Smooth muscle cell (in vitro differentiated cells): ENCODE measurements at regions not wholly inside any gene's neighbourhood (a gene's known extent, or its start where the extent isn't known, plus 50 kb on each side); places are given as distances from the start of the nearest gene placed in this dataset.

ENCODE experiments used
- DNase-seq: peaks from one replicate; lab custom pipeline; 2025; ENCODE audit not compliant: unreplicated experiment; lab: John Stamatoyannopoulos, UW
- H2AFZ ChIP-seq: fragments of 200-600 bp; sonication (generic); 2 replicates; pipeline ENCODE4 v1.6.0; 2016; ENCODE audit warnings: antibody characterized with exemption, low read depth, mild to moderate bottlenecking
- H3F3A ChIP-seq: fragments of 200-600 bp; sonication (generic); 2 replicates; pipeline ENCODE4 v1.6.0; 2017; ENCODE audit warnings: antibody characterized with exemption, low read depth
- H3K27ac ChIP-seq: fragments of 200-600 bp; sonication (generic); 2 replicates; pipeline ENCODE4 v1.5.1; 2016; ENCODE audit warnings: low read depth, mild to moderate bottlenecking
- H3K27me3 ChIP-seq: fragments of 200-600 bp; sonication (generic); 2 replicates; pipeline ENCODE4 v1.6.1; 2016; ENCODE audit warnings: low read depth, mild to moderate bottlenecking
- H3K36me3 ChIP-seq: fragments of 200-600 bp; sonication (generic); 2 replicates; pipeline ENCODE4 v1.5.1; 2016; ENCODE audit warnings: low read depth
- H3K4me1 ChIP-seq: fragments of 200-600 bp; sonication (generic); 2 replicates; pipeline ENCODE4 v1.5.1; 2016; ENCODE audit warnings: low read depth
- H3K4me2 ChIP-seq: fragments of 200-600 bp; sonication (generic); 2 replicates; pipeline ENCODE4 v1.6.0; 2016; ENCODE audit warnings: mild to moderate bottlenecking
- H3K4me3 ChIP-seq: fragments of 200-600 bp; sonication (generic); 2 replicates; pipeline ENCODE4 v1.5.1; 2016; ENCODE audit warnings: mild to moderate bottlenecking
- H3K79me2 ChIP-seq: fragments of 200-600 bp; sonication (generic); 2 replicates; pipeline ENCODE4 v1.6.0; 2016; ENCODE audit warnings: low read depth, mild to moderate bottlenecking
- H3K9ac ChIP-seq: fragments of 200-600 bp; sonication (generic); 2 replicates; pipeline ENCODE4 v1.6.0; 2016; ENCODE audit warnings: low read depth
- H3K9me3 ChIP-seq: fragments of 200-600 bp; sonication (generic); replicated peaks from 2 replicates; pipeline ENCODE4 v1.5.1; 2016; ENCODE audit warnings: low read depth
- H4K20me1 ChIP-seq: fragments of 200-600 bp; sonication (generic); 2 replicates; pipeline ENCODE4 v1.6.0; 2016; ENCODE audit warnings: low read depth
- CTCF ChIP-seq: fragments of 200-600 bp; sonication (generic); IDR thresholded peaks from 2 replicates; pipeline ENCODE4 v1.5.1; 2017; ENCODE audit warnings: borderline replicate concordance, mild to moderate bottlenecking, antibody characterized with exemption; ENCODE audit not compliant: insufficient read depth, poor library complexity, severe bottlenecking
- WGBS: methylation state at CpG from one replicate; pipeline ENCODE4 v1.1.7; 2016; ENCODE audit warnings: low lambda C conversion rate; 5-methylcytosine and 5-hydroxymethylcytosine counted together

GRCh38 chr11:111104185-111104584 lies 141.3 kb upstream of the POU2AF2 start:
- Histone ChIP-seq H3K9me3 (no peaks in the 10 kb centered on the region), H3K4me3 (no peak overlapping the region), H3K36me3 (no peaks in the 10 kb centered on the region), H3K27ac (no peak overlapping the region), H2AFZ (no peak overlapping the region), H3K79me2 (no peaks in the 10 kb centered on the region), H3K9ac (no peak overlapping the region), H3K27me3 (no peaks in the 10 kb centered on the region), H3F3A (no peaks in the 10 kb centered on the region), H3K4me1 (no peaks in the 10 kb centered on the region), H4K20me1 (no peaks in the 10 kb centered on the region), H3K4me2 (no peak overlapping the region)
- no peak for DNase-seq
- TF ChIP-seq CTCF = no peak

- Histone ChIP-seq H2AFZ (no peak overlapping the region), H3K36me3 (no peaks in the 10 kb centered on the region), H3K9ac (no peak overlapping the region), H3K9me3 (no peaks in the 10 kb centered on the region), H3K4me2 (no peak overlapping the region), H3F3A (no peaks in the 10 kb centered on the region), H3K27me3 (no peaks in the 10 kb centered on the region), H3K79me2 (no peaks in the 10 kb centered on the region), H4K20me1 (no peaks in the 10 kb centered on the region), H3K27ac (no peak overlapping the region), H3K4me3 (no peak overlapping the region), H3K4me1 (no peaks in the 10 kb centered on the region)
- DNase-seq = no peak
- no peak for TF ChIP-seq CTCF
- 76% methylated on average over 3 of the region's 3 CpGs for WGBS
Observed at GRCh38 chr11:111101881-111102280, 143.6 kb upstream of the POU2AF2 start.

- TF ChIP-seq CTCF = no peak
- H2AFZ ChIP-seq = no peak overlapping the region
- H3K27me3 ChIP-seq = no peaks in the 10 kb centered on the region
- 91% methylated on average over 2 of the region's 2 CpGs for WGBS
- H3K36me3 ChIP-seq = no peaks in the 10 kb centered on the region
- no peaks in the 10 kb centered on the region for H3K9me3 ChIP-seq
- no peak overlapping the region for H3K27ac ChIP-seq
- no peak overlapping the region for H3K9ac ChIP-seq
- H4K20me1 ChIP-seq = no peaks in the 10 kb centered on the region
- H3K4me1 ChIP-seq = no peaks in the 10 kb centered on the region
- H3K4me3 ChIP-seq = no peak overlapping the region
- H3K79me2 ChIP-seq = no peaks in the 10 kb centered on the region
- no peaks in the 10 kb centered on the region for H3F3A ChIP-seq
- DNase-seq = no peak
- H3K4me2 ChIP-seq = no peak overlapping the region
Observed at GRCh38 chr11:111099028-111099713, 146.4 kb upstream of the POU2AF2 start.

- Histone ChIP-seq H3K4me1 (no peaks in the 10 kb centered on the region), H3F3A (no peaks in the 10 kb centered on the region), H3K9ac (no peak overlapping the region), H3K27ac (no peak overlapping the region), H3K9me3 (no peaks in the 10 kb centered on the region), H3K79me2 (no peaks in the 10 kb centered on the region), H2AFZ (no peak overlapping the region), H3K4me3 (no peak overlapping the region), H3K36me3 (no peaks in the 10 kb centered on the region), H3K27me3 (no peaks in the 10 kb centered on the region), H4K20me1 (no peaks in the 10 kb centered on the region), H3K4me2 (no peak overlapping the region)
- TF ChIP-seq CTCF = no peak
- no peak for DNase-seq
- 97% methylated on average over 1 of the region's 1 CpG for WGBS
Observed at GRCh38 chr11:111098091-111098490, 147.4 kb upstream of the POU2AF2 start.
